Neuronal stem cell (in vitro differentiated cells): ENCODE measurements at regions not wholly inside any gene's neighbourhood (a gene's known extent, or its start where the extent isn't known, plus 50 kb on each side); places are given as distances from the start of the nearest gene placed in this dataset.
A peak's percentile ranks its signal among the peaks of the same experiment; 100 is the strongest.

Experiments used
- DNase-seq: peaks from one replicate; pipeline ENCODE4 v3.0.0-alpha.2; 2013; ENCODE audit warnings: low spot score
- H2AFZ ChIP-seq: one replicate; pipeline ENCODE4 v1.6.1; 2013; ENCODE audit warnings: mild to moderate bottlenecking, low read length, inconsistent platforms
- H2AK5ac ChIP-seq: 2 replicates; pipeline ENCODE4 v1.6.1; 2013; ENCODE audit warnings: low read depth, mild to moderate bottlenecking, inconsistent platforms, low read length, moderate library complexity, mixed read lengths
- H2BK120ac ChIP-seq: 2 replicates; pipeline ENCODE4 v1.6.1; 2013; ENCODE audit warnings: low read depth, mild to moderate bottlenecking, inconsistent platforms, low read length, moderate library complexity, mixed read lengths
- H2BK12ac ChIP-seq: one replicate; pipeline ENCODE4 v1.6.1; 2013; ENCODE audit warnings: low read length, inconsistent platforms
- H2BK15ac ChIP-seq: 2 replicates; pipeline ENCODE4 v1.6.1; 2013; ENCODE audit warnings: mild to moderate bottlenecking, low read length, inconsistent platforms, mixed read lengths
- H2BK5ac ChIP-seq: one replicate; pipeline ENCODE4 v1.6.1; 2013; ENCODE audit warnings: inconsistent platforms, mild to moderate bottlenecking, low read length, moderate library complexity
- H3K14ac ChIP-seq: one replicate; pipeline ENCODE4 v1.6.1; 2013; ENCODE audit warnings: low read length, inconsistent platforms
- H3K18ac ChIP-seq: 2 replicates; pipeline ENCODE4 v1.6.1; 2013; ENCODE audit warnings: low read length, inconsistent platforms
- H3K23ac ChIP-seq: 2 replicates; pipeline ENCODE4 v1.6.1; 2013; ENCODE audit warnings: low read depth, mild to moderate bottlenecking, mixed read lengths, low read length, inconsistent platforms; ENCODE audit not compliant: poor library complexity
- H3K27ac ChIP-seq: replicated peaks from 3 replicates; pipeline ENCODE4 v1.5.1; 2013; ENCODE audit warnings: low read length, inconsistent platforms
- H3K27me3 ChIP-seq, 3 experiments: 2 replicates each; pipeline ENCODE4 v1.6.1; 2013; ENCODE audit warnings: low read length in 3 of 3, mild to moderate bottlenecking in 2 of 3, inconsistent platforms in 1 of 3, low read depth in 1 of 3, mixed read lengths in 1 of 3, moderate library complexity in 1 of 3; ENCODE audit not compliant: control insufficient read depth in 3 of 3, insufficient read depth in 3 of 3
- H3K36me3 ChIP-seq, 2 donors: replicated peaks in 1 of 2; 2 replicates each; pipeline ENCODE4 v1.6.1; 2013; ENCODE audit warnings: low read length in 2 of 2; ENCODE audit not compliant: control insufficient read depth in 2 of 2, insufficient read depth in 2 of 2
- H3K4ac ChIP-seq: 2 replicates; pipeline ENCODE4 v1.6.1; 2013; ENCODE audit warnings: inconsistent platforms, mild to moderate bottlenecking, low read length, moderate library complexity
- H3K4me1 ChIP-seq, 2 donors: 1 replicate in 1 of 2; 2 replicates in 1 of 2; pipeline ENCODE4 v1.6.1; 2013; ENCODE audit warnings: low read length in 2 of 2, low read depth in 1 of 2; ENCODE audit not compliant: control insufficient read depth in 2 of 2, insufficient read depth in 1 of 2
- H3K4me2 ChIP-seq: one replicate; pipeline ENCODE4 v1.6.1; 2013; ENCODE audit warnings: mild to moderate bottlenecking, low read length, inconsistent platforms; ENCODE audit not compliant: insufficient read depth, poor library complexity, severe bottlenecking
- H3K4me3 ChIP-seq, 2 donors: 2 replicates each; pipeline ENCODE4 v1.5.1; 2013; ENCODE audit warnings: low read length in 2 of 2, mild to moderate bottlenecking in 2 of 2, inconsistent platforms in 1 of 2, moderate library complexity in 1 of 2
- H3K79me1 ChIP-seq: one replicate; pipeline ENCODE4 v1.6.1; 2013; ENCODE audit warnings: low read depth, mild to moderate bottlenecking, inconsistent platforms, low read length, moderate library complexity
- H3K9ac ChIP-seq: one replicate; pipeline ENCODE4 v1.6.1; 2013; ENCODE audit warnings: mild to moderate bottlenecking, low read depth, low read length, inconsistent platforms; ENCODE audit not compliant: poor library complexity
- H3K9me3 ChIP-seq, 2 donors: replicated peaks in 1 of 2; 2 replicates each; pipeline versions ENCODE3 to v1.6.1; 2013; ENCODE audit warnings: low read length in 2 of 2, mild to moderate bottlenecking in 2 of 2, inconsistent platforms in 1 of 2, low read depth in 1 of 2, mixed read lengths in 1 of 2, moderate library complexity in 1 of 2; ENCODE audit not compliant: control insufficient read depth in 2 of 2, insufficient read depth in 1 of 2
- H4K8ac ChIP-seq: one replicate; pipeline ENCODE4 v1.6.1; 2013; ENCODE audit warnings: low read depth, mild to moderate bottlenecking, inconsistent platforms, low read length, moderate library complexity
- H4K91ac ChIP-seq: one replicate; pipeline ENCODE4 v1.6.1; 2013; ENCODE audit warnings: low read length, low read depth, mild to moderate bottlenecking, inconsistent platforms; ENCODE audit not compliant: poor library complexity
- WGBS, 2 donors: extraction: QIAGEN DNeasy Blood & Tissue Kit; methylation state at CpG; one replicate each; pipeline ENCODE4 v1.1.7; 2013; ENCODE audit warnings: missing lambda C conversion rate in 2 of 2, mixed read lengths in 1 of 2; ENCODE audit not compliant: insufficient read length in 2 of 2, insufficient replicate concordance in 1 of 2; ENCODE audit errors: extremely low coverage in 2 of 2; 5-methylcytosine and 5-hydroxymethylcytosine counted together

DNA sequence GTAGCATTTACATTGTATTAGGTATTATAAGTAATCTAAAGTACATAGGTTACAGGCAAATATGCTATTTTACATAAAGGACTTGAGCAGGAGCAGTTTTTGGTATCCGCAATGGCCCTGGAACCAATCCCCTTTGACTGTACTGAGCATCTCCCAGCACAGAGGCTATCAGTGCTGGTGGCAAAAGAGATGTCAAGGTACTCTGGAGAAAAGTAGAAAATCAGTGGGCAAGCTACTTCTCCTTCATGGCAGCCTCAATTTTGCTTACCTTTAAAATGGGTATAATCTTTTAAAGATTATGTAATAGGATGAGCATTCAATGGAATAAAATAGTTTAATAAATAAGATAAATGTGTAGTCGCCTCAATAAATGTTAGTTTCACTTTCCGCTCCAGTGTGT lies 56.7 kb upstream of the LMCD1 start:
- Histone ChIP-seq H3K36me3 (no peaks in the 10 kb centered on the region), H3K9ac (no peak overlapping the region), H3K4me2 (no peak overlapping the region), H2BK12ac (no peak overlapping the region), H3K4me1 (peaks cover 13 to 29% of the 10 kb centered on the region in 2 donors), H3K23ac (no peak overlapping the region), H2AFZ (no peak overlapping the region), H3K18ac (no peak overlapping the region), H4K91ac (no peak overlapping the region), H2BK5ac (no peak overlapping the region), H2BK120ac (no peak overlapping the region), H3K27me3 (no peaks in the 10 kb centered on the region), H3K27ac (no peak overlapping the region), H3K4me3 (no peak overlapping the region), H3K79me1 (no peaks in the 10 kb centered on the region), H3K14ac (no peak overlapping the region), H4K8ac (no peak overlapping the region), H3K9me3 (peaks cover 0 to 6% of the 10 kb centered on the region in 2 donors), H2BK15ac (no peak overlapping the region), H3K4ac (no peak overlapping the region), H2AK5ac (no peak overlapping the region)
- WGBS, 2 donors: no CpG with 5 or more reads among the region's 3 CpGs
- DNase-seq: no peak

DNA sequence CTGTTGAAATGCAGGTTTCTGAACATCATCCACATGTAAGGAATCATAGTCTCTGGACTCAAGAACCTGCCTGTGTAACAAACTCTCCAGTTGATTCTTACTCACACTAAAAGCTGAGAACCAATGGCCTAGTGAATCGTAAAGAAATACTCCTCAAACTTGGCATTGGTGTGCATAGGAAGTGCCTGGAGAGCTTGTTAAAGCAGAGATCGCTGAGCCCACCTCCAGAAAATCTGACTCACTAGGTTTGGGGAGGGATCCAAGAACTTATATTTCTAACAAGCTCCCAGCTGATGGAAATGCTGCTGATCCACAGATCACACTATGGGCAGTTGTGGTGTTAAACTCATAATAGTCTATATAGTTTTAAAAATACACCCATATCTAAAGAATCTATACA lies 55.8 kb upstream of the LMCD1 start:
- H2BK5ac ChIP-seq: no peak overlapping the region
- no peak for DNase-seq
- H2BK15ac ChIP-seq: no peak overlapping the region
- H3K9me3 ChIP-seq: peaks cover 0 to 10% of the 10 kb centered on the region in 2 donors
- WGBS, 2 donors: no CpG with 5 or more reads among the region's 2 CpGs
- peak overlapping the region; percentile 15 for H2AFZ ChIP-seq
- H3K14ac ChIP-seq: no peak overlapping the region
- H2BK12ac ChIP-seq: no peak overlapping the region
- H3K23ac ChIP-seq: no peak overlapping the region
- no peaks in the 10 kb centered on the region for H3K36me3 ChIP-seq
- no peak overlapping the region for H3K4ac ChIP-seq
- H4K8ac ChIP-seq: no peak overlapping the region
- H4K91ac ChIP-seq: no peak overlapping the region
- no peaks in the 10 kb centered on the region for H3K79me1 ChIP-seq
- H3K4me2 ChIP-seq: no peak overlapping the region
- no peak overlapping the region for H2AK5ac ChIP-seq
- peaks cover 13 to 29% of the 10 kb centered on the region in 2 donors for H3K4me1 ChIP-seq
- no peak overlapping the region for H2BK120ac ChIP-seq
- H3K4me3 ChIP-seq: no peak overlapping the region
- no peak overlapping the region for H3K27ac ChIP-seq
- no peak overlapping the region for H3K18ac ChIP-seq
- H3K9ac ChIP-seq: no peak overlapping the region
- H3K27me3 ChIP-seq: no peaks in the 10 kb centered on the region

DNA sequence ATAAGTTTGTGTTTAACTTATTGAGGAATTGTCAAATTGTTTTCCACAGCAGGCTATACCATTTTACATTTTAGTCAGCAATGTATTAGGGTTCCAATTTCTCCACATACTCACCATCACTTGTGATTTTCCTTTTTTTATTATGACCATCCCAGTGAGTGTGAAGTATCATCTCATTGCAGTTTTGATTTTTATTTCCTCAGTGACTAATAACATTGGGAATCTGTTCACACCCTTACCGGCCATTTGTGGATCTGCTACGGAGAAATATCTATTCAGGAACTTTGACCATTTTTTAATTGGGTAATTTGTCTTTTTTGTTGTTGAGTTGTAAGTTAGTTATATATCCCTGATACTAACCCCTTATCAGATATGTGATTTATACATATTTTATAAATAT lies 54.8 kb upstream of the LMCD1 start:
- DNase-seq: no peak
- peaks cover 12 to 29% of the 10 kb centered on the region in 2 donors for H3K4me1 ChIP-seq
- no peak overlapping the region for H2BK5ac ChIP-seq
- no peak overlapping the region for H3K27ac ChIP-seq
- no peak overlapping the region for H2AFZ ChIP-seq
- H3K79me1 ChIP-seq: no peaks in the 10 kb centered on the region
- no peak overlapping the region for H2BK120ac ChIP-seq
- H3K4ac ChIP-seq: no peak overlapping the region
- H2AK5ac ChIP-seq: no peak overlapping the region
- no peaks in the 10 kb centered on the region for H3K27me3 ChIP-seq
- no peaks in the 10 kb centered on the region for H3K36me3 ChIP-seq
- H2BK12ac ChIP-seq: no peak overlapping the region
- no peak overlapping the region for H2BK15ac ChIP-seq
- no peak overlapping the region for H3K23ac ChIP-seq
- no peak overlapping the region for H3K4me2 ChIP-seq
- H3K18ac ChIP-seq: no peak overlapping the region
- no peak overlapping the region for H3K4me3 ChIP-seq
- no peak overlapping the region for H3K14ac ChIP-seq
- H3K9me3 ChIP-seq: peaks cover 0 to 10% of the 10 kb centered on the region in 2 donors
- no peak overlapping the region for H4K91ac ChIP-seq
- no peak overlapping the region for H4K8ac ChIP-seq
- no peak overlapping the region for H3K9ac ChIP-seq
- no CpG with 5 or more reads among the region's 2 CpGs for WGBS, 2 donors

DNA sequence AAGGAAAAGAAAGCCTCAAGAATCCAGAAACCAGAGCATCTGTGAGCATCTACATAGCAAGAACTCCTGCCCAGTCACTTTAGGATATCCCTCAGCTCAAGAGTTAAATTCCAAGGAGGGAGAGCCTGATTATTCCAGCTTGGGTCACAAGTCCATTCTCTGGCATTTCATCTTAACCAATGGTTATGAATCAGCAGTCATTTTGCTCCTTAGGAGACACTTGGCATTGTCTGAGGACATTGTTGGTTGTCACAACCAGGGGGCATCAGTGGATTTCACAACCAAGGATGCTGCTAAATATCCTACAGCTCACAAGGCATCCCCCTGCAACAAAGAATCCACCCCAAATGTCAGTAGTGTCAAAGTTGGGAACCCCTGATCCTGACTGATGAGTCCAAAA lies 51.0 kb upstream of the LMCD1 start:
- H2BK5ac ChIP-seq: no peak overlapping the region
- H3K18ac ChIP-seq: no peak overlapping the region
- H3K79me1 ChIP-seq: no peaks in the 10 kb centered on the region
- H3K9ac ChIP-seq: no peak overlapping the region
- no peak overlapping the region for H3K23ac ChIP-seq
- peaks cover 2 to 4% of the 10 kb centered on the region in 2 donors for H3K4me1 ChIP-seq
- H2AK5ac ChIP-seq: no peak overlapping the region
- H3K4ac ChIP-seq: no peak overlapping the region
- H4K8ac ChIP-seq: no peak overlapping the region
- H3K36me3 ChIP-seq: no peaks in the 10 kb centered on the region
- H3K27me3 ChIP-seq: no peaks in the 10 kb centered on the region
- no peak overlapping the region for H3K14ac ChIP-seq
- H3K9me3 ChIP-seq: peaks cover 0 to 10% of the 10 kb centered on the region in 2 donors
- H2BK120ac ChIP-seq: no peak overlapping the region
- H3K4me2 ChIP-seq: no peak overlapping the region
- no peak overlapping the region for H2BK12ac ChIP-seq
- H4K91ac ChIP-seq: no peak overlapping the region
- no peak for DNase-seq
- no peak overlapping the region for H3K4me3 ChIP-seq
- H2AFZ ChIP-seq: no peak overlapping the region
- no peak overlapping the region for H3K27ac ChIP-seq
- H2BK15ac ChIP-seq: no peak overlapping the region
